CD4-positive, CD25-positive, alpha-beta regulatory T cell (primary cell): ENCODE measurements at regions not wholly inside any gene's neighbourhood (a gene's known extent, or its start where the extent isn't known, plus 50 kb on each side); places are given as distances from the start of the nearest gene placed in this dataset.

ENCODE experiments used
- ATAC-seq, 2 donors: fragments of 150-1000 bp; cut with Tn5 transposase; one replicate each; pipeline ENCODE4 v1.10.0; 2021; ENCODE audit warnings: low read depth in 2 of 2, moderate number of reproducible peaks in 2 of 2, moderate library complexity in 1 of 2
- DNase-seq, 3 donors: peaks; one replicate each; pipeline versions ENCODE4 v3.0.0 to v3.0.0-alpha.2; 2012 to 2022; ENCODE audit warnings: mixed read lengths in 1 of 3
- H3K27ac ChIP-seq: one replicate; pipeline ENCODE4 v1.7.0; 2013; ENCODE audit warnings: mild to moderate bottlenecking, low read length; ENCODE audit not compliant: insufficient read depth, poor library complexity, severe bottlenecking
- H3K27me3 ChIP-seq: one replicate; pipeline ENCODE4 v1.7.0; 2013; ENCODE audit warnings: low read length; ENCODE audit not compliant: control insufficient read depth, insufficient read depth
- H3K36me3 ChIP-seq: one replicate; pipeline ENCODE4 v1.7.0; 2013; ENCODE audit warnings: mild to moderate bottlenecking, low read length, moderate library complexity; ENCODE audit not compliant: control insufficient read depth, insufficient read depth
- H3K4me1 ChIP-seq: 2 replicates; pipeline ENCODE4 v1.7.0; 2013; ENCODE audit warnings: mild to moderate bottlenecking, low read length; ENCODE audit not compliant: insufficient read depth, control insufficient read depth, poor library complexity, severe bottlenecking
- H3K4me3 ChIP-seq: one replicate; pipeline ENCODE4 v1.7.0; 2013; ENCODE audit warnings: low read depth, mild to moderate bottlenecking, low read length, moderate library complexity
- H3K9me3 ChIP-seq, 2 experiments: 1 replicate in 1 of 2; 2 replicates in 1 of 2; pipeline ENCODE4 v1.7.0; 2013; ENCODE audit warnings: low read length in 2 of 2, mild to moderate bottlenecking in 1 of 2, moderate library complexity in 1 of 2; ENCODE audit not compliant: control insufficient read depth in 2 of 2
- H3K27ac Mint-ChIP-seq, 3 donors: one replicate each; pipeline ENCODE4 v1.8.0; 2020 to 2022; ENCODE audit warnings: mild to moderate bottlenecking in 3 of 3, mixed read lengths in 3 of 3, moderate library complexity in 2 of 3
- H3K27me3 Mint-ChIP-seq: one replicate; pipeline ENCODE4 v1.8.0; 2022; ENCODE audit warnings: mild to moderate bottlenecking, mixed read lengths
- H3K36me3 Mint-ChIP-seq: one replicate; pipeline ENCODE4 v1.8.0; 2020; ENCODE audit warnings: mixed read lengths
- H3K4me1 Mint-ChIP-seq, 4 donors: one replicate each; pipeline ENCODE4 v1.8.0; 2020 to 2022; ENCODE audit warnings: mixed read lengths in 4 of 4, mild to moderate bottlenecking in 1 of 4
- H3K4me3 Mint-ChIP-seq, 4 donors: one replicate each; pipeline ENCODE4 v1.8.0; 2020 to 2022; ENCODE audit warnings: mild to moderate bottlenecking in 4 of 4, mixed read lengths in 4 of 4, moderate library complexity in 3 of 4
- H3K9me3 Mint-ChIP-seq, 7 donors: one replicate each; pipeline ENCODE4 v1.8.0; 2020 to 2022; ENCODE audit warnings: mixed read lengths in 7 of 7, mild to moderate bottlenecking in 3 of 7, moderate library complexity in 2 of 7

- DNase-seq: no peak
- H3K4me3 ChIP-seq: no peak overlapping the region
Observed at GRCh38 chr20:11182720-11183119, 508.9 kb upstream of the JAG1 start.

GRCh38 chr20:11186301-11187008, 512.7 kb upstream of the JAG1 start:
- Mint-ChIP-seq H3K9me3 (peaks cover 1 to 12% (median 9%) of the 10 kb centered on the region in 7 donors), H3K36me3 (no peaks in the 10 kb centered on the region), H3K27me3 (no peaks in the 10 kb centered on the region), H3K4me3 (no peak overlapping the region), H3K4me1 (no peaks in the 10 kb centered on the region), H3K27ac (no peak overlapping the region)
- H3K27ac ChIP-seq: no peak overlapping the region
- DNase-seq (no peak), ATAC-seq (no peak)
- H3K27me3 ChIP-seq: no peaks in the 10 kb centered on the region
- H3K4me1 ChIP-seq: no peaks in the 10 kb centered on the region
- H3K4me3 ChIP-seq: no peak overlapping the region
- H3K36me3 ChIP-seq: no peaks in the 10 kb centered on the region
- peaks cover 0 to 2% of the 10 kb centered on the region in 2 experiments for H3K9me3 ChIP-seq

More at GRCh38 chr20:11182720-11183119, 508.9 kb upstream of the JAG1 start:
- Mint-ChIP-seq H3K36me3 (no peaks in the 10 kb centered on the region), H3K4me1 (no peaks in the 10 kb centered on the region), H3K27ac (no peak overlapping the region), H3K4me3 (no peak overlapping the region), H3K9me3 (peaks cover 0 to 15% (median 10%) of the 10 kb centered on the region in 7 donors), H3K27me3 (no peaks in the 10 kb centered on the region)
- Histone ChIP-seq H3K9me3 (peaks cover 0 to 2% of the 10 kb centered on the region in 2 experiments), H3K27ac (no peak overlapping the region), H3K4me1 (no peaks in the 10 kb centered on the region), H3K36me3 (no peaks in the 10 kb centered on the region), H3K27me3 (no peaks in the 10 kb centered on the region)
- ATAC-seq: no peak

GRCh38 chr20:11188843-11189603, 515.2 kb upstream of the JAG1 start:
- H3K4me1 ChIP-seq: no peaks in the 10 kb centered on the region
- H3K36me3 ChIP-seq: no peaks in the 10 kb centered on the region
- H3K27me3 ChIP-seq: no peaks in the 10 kb centered on the region
- no peaks in the 10 kb centered on the region for H3K9me3 ChIP-seq
- H3K27me3 Mint-ChIP-seq: no peaks in the 10 kb centered on the region
- no peak for ATAC-seq
- H3K4me1 Mint-ChIP-seq: no peaks in the 10 kb centered on the region
- no peaks in the 10 kb centered on the region for H3K36me3 Mint-ChIP-seq
- DNase-seq: no peak
- H3K4me3 ChIP-seq: no peak overlapping the region
- no peak overlapping the region for H3K4me3 Mint-ChIP-seq
- no peak overlapping the region for H3K27ac ChIP-seq
- H3K27ac Mint-ChIP-seq: no peak overlapping the region
- peaks cover 3 to 12% (median 6%) of the 10 kb centered on the region in 7 donors for H3K9me3 Mint-ChIP-seq

- no peak overlapping the region for H3K4me3 ChIP-seq
- no peak for ATAC-seq
- no peaks in the 10 kb centered on the region for H3K4me1 Mint-ChIP-seq
- no peak overlapping the region for H3K4me3 Mint-ChIP-seq
- H3K9me3 Mint-ChIP-seq: peaks cover 0 to 7% (median 3%) of the 10 kb centered on the region in 7 donors
- H3K27ac Mint-ChIP-seq: no peak overlapping the region
- no peak overlapping the region for H3K27ac ChIP-seq
- H3K36me3 ChIP-seq: no peaks in the 10 kb centered on the region
- no peaks in the 10 kb centered on the region for H3K27me3 Mint-ChIP-seq
- H3K4me1 ChIP-seq: no peaks in the 10 kb centered on the region
- H3K27me3 ChIP-seq: no peaks in the 10 kb centered on the region
- H3K9me3 ChIP-seq: no peaks in the 10 kb centered on the region
- H3K36me3 Mint-ChIP-seq: no peaks in the 10 kb centered on the region
- no peak for DNase-seq
Observed at GRCh38 chr20:11190741-11191140, 516.9 kb upstream of the JAG1 start.

- ATAC-seq (no peak), DNase-seq (no peak)
- Mint-ChIP-seq H3K4me3 (no peak overlapping the region), H3K27ac (no peak overlapping the region), H3K36me3 (no peaks in the 10 kb centered on the region), H3K9me3 (peaks cover 0 to 7% (median 3%) of the 10 kb centered on the region in 7 donors), H3K4me1 (no peaks in the 10 kb centered on the region), H3K27me3 (no peaks in the 10 kb centered on the region)
- H3K4me1 ChIP-seq: no peaks in the 10 kb centered on the region
- H3K36me3 ChIP-seq: no peaks in the 10 kb centered on the region
- no peaks in the 10 kb centered on the region for H3K9me3 ChIP-seq
- no peaks in the 10 kb centered on the region for H3K27me3 ChIP-seq
- H3K4me3 ChIP-seq: no peak overlapping the region
- no peak overlapping the region for H3K27ac ChIP-seq
Observed at GRCh38 chr20:11192106-11192505, 518.3 kb upstream of the JAG1 start.

- no peaks in the 10 kb centered on the region for H3K4me1 Mint-ChIP-seq
- H3K9me3 ChIP-seq: no peaks in the 10 kb centered on the region
- H3K36me3 Mint-ChIP-seq: no peaks in the 10 kb centered on the region
- H3K27me3 ChIP-seq: no peaks in the 10 kb centered on the region
- H3K27me3 Mint-ChIP-seq: no peaks in the 10 kb centered on the region
- no peak overlapping the region for H3K27ac Mint-ChIP-seq
- no peak overlapping the region for H3K4me3 ChIP-seq
- peaks cover 0 to 7% (median 3%) of the 10 kb centered on the region in 7 donors for H3K9me3 Mint-ChIP-seq
- no peak for ATAC-seq
- no peaks in the 10 kb centered on the region for H3K4me1 ChIP-seq
- H3K4me3 Mint-ChIP-seq: no peak overlapping the region
- no peak for DNase-seq
- no peaks in the 10 kb centered on the region for H3K36me3 ChIP-seq
- H3K27ac ChIP-seq: no peak overlapping the region
Observed at GRCh38 chr20:11193241-11193640, 519.4 kb upstream of the JAG1 start.

GRCh38 chr20:11195169-11195568, 521.4 kb upstream of the JAG1 start:
- H3K27ac ChIP-seq: no peak overlapping the region
- no peak overlapping the region for H3K4me3 ChIP-seq
- Mint-ChIP-seq H3K4me3 (no peak overlapping the region), H3K27ac (no peak overlapping the region), H3K9me3 (peaks cover 0 to 11% (median 6%) of the 10 kb centered on the region in 7 donors), H3K36me3 (no peaks in the 10 kb centered on the region), H3K4me1 (no peaks in the 10 kb centered on the region), H3K27me3 (no peaks in the 10 kb centered on the region)
- DNase-seq: no peak
- H3K9me3 ChIP-seq: no peaks in the 10 kb centered on the region
- H3K36me3 ChIP-seq: no peaks in the 10 kb centered on the region
- no peaks in the 10 kb centered on the region for H3K4me1 ChIP-seq
- no peaks in the 10 kb centered on the region for H3K27me3 ChIP-seq
- no peak for ATAC-seq
